CD4-positive, alpha-beta T cell treated with Interleukin-4 for 4 hours (primary cell): ENCODE measurements at regions not wholly inside any gene's neighbourhood (a gene's known extent, or its start where the extent isn't known, plus 50 kb on each side); places are given as distances from the start of the nearest gene placed in this dataset.
A peak's percentile ranks its signal among the peaks of the same experiment; 100 is the strongest.
"Not testable (repeated sequence)": the region's sequence is repeated elsewhere in the genome, so short reads cannot be mapped to it uniquely, and the experiment has no call there.

Experiments used
- DNase-seq: peaks from one replicate; pipeline ENCODE4 v3.0.0-alpha.2; 2020

- DNase-seq: no peak
Measured at GRCh38 chr14:35174342-35174741, 52.0 kb downstream of the PRORP start.

GRCh38 chr14:35180179-35180578 is 57.8 kb downstream of the PRORP start:
- no peak for DNase-seq

DNA sequence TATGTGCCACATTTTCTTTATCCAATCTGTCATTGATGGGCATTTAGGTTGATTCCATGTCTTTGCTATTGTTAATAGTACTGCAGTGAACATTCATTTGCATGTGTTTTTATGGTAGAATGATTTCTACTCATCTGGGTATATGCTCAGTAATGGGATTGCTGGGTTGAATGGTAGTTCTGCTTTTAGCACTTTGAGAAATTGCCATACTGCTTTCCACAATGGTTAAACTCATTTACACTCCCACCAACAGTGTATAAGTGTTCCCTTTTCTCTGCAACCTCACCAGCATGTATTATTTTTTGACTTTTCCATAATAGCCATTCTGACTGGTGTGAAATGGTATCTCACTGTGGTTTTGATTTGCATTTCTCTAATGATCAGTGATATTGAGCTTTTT is 62.5 kb downstream of the PRORP start:
- DNase-seq: not testable (repeated sequence)

GRCh38 chr14:35189422-35189821 is 67.1 kb downstream of the PRORP start:
- no peak for DNase-seq

- DNase-seq: no peak
Measured at GRCh38 chr14:35193161-35193560, 70.8 kb downstream of the PRORP start.

- not testable (repeated sequence) for DNase-seq
Measured at GRCh38 chr14:35194183-35194582, 71.8 kb downstream of the PRORP start.

DNA sequence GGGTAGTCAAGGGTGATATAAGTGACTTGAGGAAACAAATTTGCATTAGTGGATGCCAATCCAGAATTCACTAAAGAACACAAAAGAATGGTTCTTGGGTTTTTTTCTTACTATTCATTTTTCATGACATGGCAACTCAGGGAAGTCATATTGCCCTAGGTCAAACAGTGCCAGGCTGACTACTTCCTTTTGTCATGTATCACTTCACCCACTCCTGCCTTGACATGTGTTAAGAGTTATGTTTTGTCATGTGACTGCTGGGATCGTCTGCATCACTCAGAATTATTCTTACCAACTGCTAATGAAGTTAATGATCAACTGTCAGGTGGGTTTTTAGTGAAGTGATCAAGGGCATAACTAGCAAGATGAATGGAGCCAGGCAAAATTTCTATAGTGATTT is 74.2 kb downstream of the PRORP start:
- peak; percentile 44 for DNase-seq

DNA sequence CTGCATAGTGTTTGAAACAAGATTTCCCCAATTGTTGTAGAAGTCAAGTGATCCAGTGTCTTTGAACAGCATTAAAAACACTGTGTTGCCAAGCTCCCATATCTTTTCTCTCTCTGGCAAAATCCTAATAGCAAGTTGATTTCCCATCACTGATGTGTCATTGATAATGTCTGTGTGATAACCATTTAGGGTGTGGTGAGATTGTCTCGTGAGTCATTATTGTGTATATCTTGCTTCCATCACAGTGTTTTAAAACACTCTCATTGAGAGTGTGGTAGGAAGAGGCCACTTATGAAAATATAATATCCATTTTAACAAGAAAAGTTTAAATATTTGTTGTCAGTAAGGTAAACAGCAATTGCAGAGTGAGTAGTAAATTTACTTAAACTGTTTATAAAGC is 74.7 kb downstream of the PRORP start:
- peak; percentile 80 for DNase-seq

GRCh38 chr14:35201066-35201465 is 78.7 kb downstream of the PRORP start:
- peak; percentile 57 for DNase-seq

- no peak for DNase-seq
Measured at GRCh38 chr14:35202195-35202594, 79.8 kb downstream of the PRORP start.

- peak; percentile 29 for DNase-seq
Measured at GRCh38 chr14:35205737-35206136, 83.4 kb downstream of the PRORP start.

DNA sequence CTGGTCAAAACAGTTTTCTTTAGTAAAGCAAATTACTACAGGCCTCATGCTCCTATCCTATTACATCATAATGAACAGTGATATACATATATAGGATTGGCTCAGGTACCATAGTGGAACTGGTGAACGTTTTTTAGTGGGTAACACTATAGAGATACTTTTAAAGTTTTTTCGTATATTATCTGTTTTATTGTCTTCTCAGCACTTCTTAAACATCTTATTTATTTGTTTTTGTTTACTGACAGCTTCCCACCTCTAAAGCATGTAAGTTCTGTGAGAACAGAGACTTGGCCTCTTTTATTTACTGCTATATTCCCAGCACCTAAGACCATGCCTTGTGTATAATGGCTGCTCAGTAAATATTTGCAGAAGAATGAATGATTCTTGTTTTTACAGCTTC is 81.1 kb upstream of the PSMA6 start:
- DNase-seq: no peak

- no peak for DNase-seq
Measured at GRCh38 chr14:35212471-35213142, 79.6 kb upstream of the PSMA6 start.

GRCh38 chr14:35213143-35213788 is 78.9 kb upstream of the PSMA6 start:
- no peak for DNase-seq

GRCh38 chr14:35213869-35214387 is 78.3 kb upstream of the PSMA6 start:
- DNase-seq: no peak

- not testable (repeated sequence) for DNase-seq
Measured at GRCh38 chr14:35214402-35214801, 77.8 kb upstream of the PSMA6 start.

GRCh38 chr14:35215110-35215813 is 76.9 kb upstream of the PSMA6 start:
- peak; percentile 33 for DNase-seq

- not testable (repeated sequence) for DNase-seq
Measured at GRCh38 chr14:35218176-35218575, 74.0 kb upstream of the PSMA6 start.

GRCh38 chr14:35218963-35219362 is 73.2 kb upstream of the PSMA6 start:
- no peak for DNase-seq

- no peak for DNase-seq
Measured at GRCh38 chr14:35220027-35220676, 72.0 kb upstream of the PSMA6 start.

- no peak for DNase-seq
Measured at GRCh38 chr14:35220920-35221319, 71.3 kb upstream of the PSMA6 start.

GRCh38 chr14:35221462-35221861 is 70.7 kb upstream of the PSMA6 start:
- no peak for DNase-seq

DNA sequence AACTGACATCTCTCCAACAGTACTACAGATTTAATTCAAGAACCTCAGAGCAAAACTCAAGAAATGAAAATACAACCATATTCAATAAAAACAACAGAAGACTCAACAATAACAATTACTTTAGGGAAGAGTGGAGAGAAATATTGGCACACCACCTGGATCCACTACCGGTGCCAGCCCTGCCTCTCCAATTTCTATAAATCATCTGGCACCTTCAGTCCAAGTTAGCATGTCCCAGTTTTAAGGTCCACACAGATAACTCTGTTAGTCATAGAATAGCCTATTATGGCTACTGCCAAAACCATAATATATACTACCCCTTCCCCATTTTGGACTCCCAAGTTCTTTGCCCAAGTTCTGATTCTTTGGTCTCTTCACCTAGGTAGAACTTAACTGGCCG is 69.9 kb upstream of the PSMA6 start:
- no peak for DNase-seq
